ENCODE measurements at regions not wholly inside any gene's neighbourhood (a gene's known extent, or its start where the extent isn't known, plus 50 kb on each side); places are given as distances from the start of the nearest gene placed in this dataset.

DNA sequence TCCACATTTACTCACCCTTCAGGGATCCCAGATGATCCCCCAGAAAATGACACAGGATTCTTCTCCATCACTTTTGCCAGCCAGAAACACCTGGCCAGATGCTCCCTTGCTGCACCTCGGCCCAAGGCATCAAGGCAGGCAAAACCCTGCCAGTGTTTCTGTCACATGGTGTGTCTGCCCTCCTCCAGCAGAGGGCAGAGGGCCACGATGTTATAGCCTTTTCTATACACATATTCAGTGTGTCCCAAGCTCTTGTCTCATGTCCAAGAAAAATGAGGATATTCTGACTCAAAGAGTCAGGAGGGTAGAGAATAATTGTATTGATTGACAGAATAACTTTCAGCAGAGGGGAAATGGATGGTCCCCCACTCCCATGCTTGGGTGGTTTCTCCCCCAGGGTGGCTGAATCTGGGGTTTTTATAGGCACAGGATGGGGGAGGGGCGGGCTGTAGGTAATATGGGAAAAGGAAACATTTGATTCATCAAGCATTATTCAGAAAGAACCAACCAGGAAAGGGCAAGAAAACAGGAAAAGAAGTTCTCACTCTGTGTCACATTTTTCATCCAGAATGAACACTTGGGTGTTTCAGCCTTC, 933.9 kb downstream of the TRIB2 start:
- DNase-seq (ENCODE audit: insufficient read length, low spot score) (no peak), FAIRE-seq (no peak)
- TF ChIP-seq, protein P1, sequence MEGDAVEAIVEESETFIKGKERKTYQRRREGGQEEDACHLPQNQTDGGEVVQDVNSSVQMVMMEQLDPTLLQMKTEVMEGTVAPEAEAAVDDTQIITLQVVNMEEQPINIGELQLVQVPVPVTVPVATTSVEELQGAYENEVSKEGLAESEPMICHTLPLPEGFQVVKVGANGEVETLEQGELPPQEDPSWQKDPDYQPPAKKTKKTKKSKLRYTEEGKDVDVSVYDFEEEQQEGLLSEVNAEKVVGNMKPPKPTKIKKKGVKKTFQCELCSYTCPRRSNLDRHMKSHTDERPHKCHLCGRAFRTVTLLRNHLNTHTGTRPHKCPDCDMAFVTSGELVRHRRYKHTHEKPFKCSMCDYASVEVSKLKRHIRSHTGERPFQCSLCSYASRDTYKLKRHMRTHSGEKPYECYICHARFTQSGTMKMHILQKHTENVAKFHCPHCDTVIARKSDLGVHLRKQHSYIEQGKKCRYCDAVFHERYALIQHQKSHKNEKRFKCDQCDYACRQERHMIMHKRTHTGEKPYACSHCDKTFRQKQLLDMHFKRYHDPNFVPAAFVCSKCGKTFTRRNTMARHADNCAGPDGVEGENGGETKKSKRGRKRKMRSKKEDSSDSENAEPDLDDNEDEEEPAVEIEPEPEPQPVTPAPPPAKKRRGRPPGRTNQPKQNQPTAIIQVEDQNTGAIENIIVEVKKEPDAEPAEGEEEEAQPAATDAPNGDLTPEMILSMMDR (IDR thresholded peaks at IDR 0.05; ENCODE audit: insufficient read depth, missing control alignments): no peak

DNA sequence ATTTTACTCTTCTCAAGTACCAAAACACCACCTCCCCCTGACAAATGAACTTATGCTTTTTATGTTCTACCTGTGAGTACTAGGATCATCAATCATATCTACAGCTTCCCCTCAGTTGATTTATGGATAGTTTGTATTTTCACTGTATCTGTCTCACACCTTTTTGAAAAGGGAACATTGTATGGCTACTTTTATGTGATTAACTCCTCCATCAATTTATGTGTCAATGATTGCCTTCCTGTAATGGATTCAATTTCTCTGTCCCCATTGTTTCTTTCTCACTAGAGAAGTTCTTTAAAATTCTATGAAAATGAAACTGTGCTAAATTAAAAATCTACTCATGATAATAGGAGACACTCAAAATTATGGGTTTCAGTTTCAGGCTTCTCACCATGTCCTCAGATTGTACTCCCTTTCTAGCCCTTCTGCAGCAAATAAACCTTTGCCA, 935.0 kb downstream of the TRIB2 start:
- TF ChIP-seq, protein P1 (IDR thresholded peaks at IDR 0.05; ENCODE audit: insufficient read depth, missing control alignments): no peak
- FAIRE-seq (no peak), DNase-seq (ENCODE audit: insufficient read length, low spot score) (no peak)

DNA sequence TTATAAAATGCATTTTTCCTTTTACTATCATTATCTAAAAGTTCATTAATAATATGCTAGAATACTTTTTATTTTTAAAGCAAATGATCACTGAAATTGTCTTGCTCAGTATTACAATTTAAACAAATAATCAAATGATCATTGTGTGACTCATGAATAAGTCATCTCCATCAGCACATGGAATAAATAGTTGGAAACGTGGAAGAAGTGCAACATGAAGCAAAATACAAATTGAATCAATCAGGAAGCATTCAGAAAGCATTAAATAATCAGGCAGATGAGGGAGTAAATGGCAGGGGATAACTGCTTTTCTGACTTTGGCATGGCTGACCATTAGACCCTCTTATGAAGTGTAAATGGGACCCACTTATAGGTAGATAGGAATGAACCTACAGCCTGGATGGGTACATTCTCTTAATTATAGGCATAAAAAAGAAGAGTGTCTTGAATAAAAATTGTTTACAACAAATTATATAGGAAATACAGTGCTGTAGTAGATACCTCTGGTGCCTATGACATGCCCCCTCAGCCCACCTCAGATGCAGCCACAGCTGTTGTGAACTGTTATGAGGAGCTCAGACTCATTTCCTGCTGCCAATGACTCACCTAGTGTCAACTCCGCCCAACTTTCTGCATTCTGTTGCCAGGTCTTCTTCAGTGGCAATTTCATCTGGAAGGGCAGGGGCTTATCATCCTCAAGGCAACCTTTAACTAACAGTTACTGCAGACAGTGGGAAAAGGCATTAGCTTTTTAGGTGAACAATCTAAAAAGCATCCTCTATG, 936.0 kb downstream of the TRIB2 start:
- TF ChIP-seq, protein P1 (IDR thresholded peaks at IDR 0.05; ENCODE audit: insufficient read depth, missing control alignments): no peak
- DNase-seq (ENCODE audit: insufficient read length, low spot score) (no peak), FAIRE-seq (no peak)

DNA sequence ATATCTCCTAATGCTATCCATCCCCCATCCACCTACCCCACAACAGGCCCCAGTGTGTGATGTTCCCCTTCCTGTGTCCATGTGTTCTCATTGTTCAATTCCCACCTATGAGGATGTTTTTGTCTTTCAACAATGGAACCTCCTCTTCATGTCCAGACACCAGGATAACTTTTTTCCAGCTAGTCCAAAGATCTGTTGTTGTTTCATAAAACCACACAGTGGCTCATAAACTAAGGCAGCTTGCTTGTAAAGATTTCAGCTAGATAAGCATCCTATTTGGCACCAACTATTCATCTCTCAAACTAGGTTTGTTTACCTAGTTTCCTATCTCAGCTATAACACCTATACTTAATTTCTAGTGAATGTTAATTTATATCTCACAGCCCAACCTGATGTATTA, 937.7 kb downstream of the TRIB2 start:
- no peak for DNase-seq (ENCODE audit: insufficient read length, low spot score)
- TF ChIP-seq, protein P1 (IDR thresholded peaks at IDR 0.05; ENCODE audit: insufficient read depth, missing control alignments): no peak
- no peak for FAIRE-seq

DNA sequence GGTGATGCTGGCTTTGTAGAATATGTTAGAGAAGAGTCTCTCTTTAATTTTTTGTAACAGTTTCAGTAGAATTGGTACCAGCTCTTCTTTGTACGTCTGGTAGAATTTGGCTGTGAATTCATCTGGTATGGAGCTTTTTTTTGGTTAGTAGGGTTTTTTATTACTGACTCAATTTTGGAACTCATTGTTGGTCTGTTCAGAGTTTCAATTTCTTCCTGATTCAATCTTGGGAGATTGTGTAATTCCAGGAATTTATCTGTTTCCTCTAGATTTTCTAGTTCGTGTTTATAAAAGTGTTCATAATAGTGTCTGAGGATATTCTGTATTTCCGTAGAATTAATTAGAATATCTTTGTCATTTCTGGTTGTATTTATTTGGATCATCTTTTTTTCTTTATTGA, 943.5 kb downstream of the TRIB2 start:
- DNase-seq (ENCODE audit: insufficient read length, low spot score): no peak
- FAIRE-seq: no peak

DNA sequence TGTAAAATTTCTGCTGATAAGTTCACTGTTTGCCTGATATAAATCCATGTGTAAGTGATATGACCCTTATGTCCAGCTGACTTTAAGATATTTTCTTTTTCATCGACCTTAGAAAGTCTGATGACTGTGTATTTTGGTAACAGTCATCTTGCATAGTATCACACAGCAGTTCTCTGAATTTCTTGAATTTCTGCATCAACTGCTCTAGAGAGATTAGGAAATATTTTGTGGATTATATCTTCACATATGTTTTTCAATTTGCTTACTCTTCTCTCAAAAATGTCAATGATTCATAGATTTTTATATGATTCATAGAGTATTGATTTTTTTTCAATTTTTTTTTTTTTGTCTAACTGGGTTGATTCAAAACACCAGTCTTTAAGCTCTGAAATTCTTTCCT, 945.3 kb downstream of the TRIB2 start:
- FAIRE-seq (no peak), DNase-seq (ENCODE audit: insufficient read length, low spot score) (no peak)
- TF ChIP-seq, protein P1 (IDR thresholded peaks at IDR 0.05; ENCODE audit: insufficient read depth, missing control alignments): no peak

More for the DNA sequence above, 943.5 kb downstream of the TRIB2 start:
- TF ChIP-seq, protein P1 (IDR thresholded peaks at IDR 0.05; ENCODE audit: insufficient read depth, missing control alignments): no peak

Measured in D721Med (cell line).